HCT116 (cell line): ENCODE measurements at regions not wholly inside any gene's neighbourhood (a gene's known extent, or its start where the extent isn't known, plus 50 kb on each side); places are given as distances from the start of the nearest gene placed in this dataset.

ENCODE experiments used
- ATAC-seq: fragments of 200-7000 bp; cut with Tn5 transposase; 2 replicates; pipeline ENCODE4 v1.9.1; 2020; ENCODE audit warnings: mild to moderate bottlenecking, moderate library complexity
- BruUV-seq: library from RNA; stranded (reverse); fragments of 400-500 nt; replicated peaks from 2 replicates; lab custom pipeline; 2021; lab: Mats Ljungman, UMichigan
- CTCF ChIA-PET: fragments of 300-600 bp; sonication (Branson Sonifier 250); formaldehyde crosslinking; loops from one replicate; lab custom pipeline; 2021; ENCODE audit warnings: antibody characterized with exemption; lab: Charles Lee
- POLR2A ChIA-PET: fragments of 300-600, 350-600 bp; sonication (Branson Sonifier 250); formaldehyde crosslinking; loops from one replicate; lab custom pipeline; 2021; ENCODE audit warnings: antibody characterized with exemption; lab: Charles Lee
- RAD21 ChIA-PET, 2 experiments: fragments of 300-600 bp; sonication (Branson Sonifier 250); formaldehyde crosslinking; loops; one replicate each; lab custom pipeline; 2023; ENCODE audit warnings: low total read pairs in 2 of 2; ENCODE audit not compliant: uncharacterized antibody in 2 of 2, unreplicated experiment in 2 of 2, low non-redundant PET in 1 of 2; lab: Charles Lee
- DNase-seq: peaks from one replicate; pipeline ENCODE4 v3.0.0-alpha.2; 2010; ENCODE audit warnings: low read depth, low spot score
- H2AFZ ChIP-seq: fragments of 200-600 bp; shearing (Covaris generic), sonication (generic); 2 replicates; pipeline ENCODE4 v1.6.1; 2017; ENCODE audit warnings: low read depth, mixed run types, mixed read lengths, antibody characterized with exemption, low read length; ENCODE audit not compliant: poor library complexity, severe bottlenecking
- H3K27ac ChIP-seq: 2 replicates; pipeline ENCODE4 v1.5.1; 2012; ENCODE audit warnings: low read depth, low read length
- H3K27me3 ChIP-seq: fragments of 200-600 bp; sonication (generic); 2 replicates; pipeline ENCODE4 v1.6.1; 2016; ENCODE audit warnings: mixed run types, low read length, mixed read lengths; ENCODE audit not compliant: insufficient read depth
- H3K36me3 ChIP-seq, 2 experiments: fragments of 200-500 bp in 1 of 2; fragments of 200-600 bp in 1 of 2; sonication (Bioruptor generic) in 1 of 2; sonication (generic) in 1 of 2; 2 replicates each; pipeline versions ENCODE4 v1.5.1 to v1.6.1; 2014 to 2016; ENCODE audit warnings: low read length in 2 of 2, inconsistent platforms in 1 of 2, mixed read lengths in 1 of 2, mixed run types in 1 of 2; ENCODE audit not compliant: insufficient read depth in 2 of 2, control insufficient read depth in 1 of 2
- H3K4me1 ChIP-seq, 2 experiments: fragments of 200-600 bp in 1 of 2; sonication (generic) in 1 of 2; 2 replicates each; pipeline versions ENCODE4 v1.5.1 to v1.6.1; 2012 to 2017; ENCODE audit warnings: low read length in 2 of 2, inconsistent platforms in 1 of 2, mild to moderate bottlenecking in 1 of 2, mixed read lengths in 1 of 2, mixed run types in 1 of 2, moderate library complexity in 1 of 2; ENCODE audit not compliant: insufficient read depth in 2 of 2, control insufficient read depth in 1 of 2
- H3K4me2 ChIP-seq: fragments of 200-600 bp; sonication (generic); 2 replicates; pipeline ENCODE4 v1.6.1; 2017; ENCODE audit warnings: mixed run types, low read length, mixed read lengths
- H3K4me3 ChIP-seq, 2 experiments: fragments of 200-600 bp in 1 of 2; sonication (generic) in 1 of 2; replicated peaks in 1 of 2; 2 replicates each; pipeline ENCODE4 v1.5.1; 2011 to 2016; ENCODE audit warnings: low read length in 2 of 2, control low read depth in 1 of 2, low read depth in 1 of 2, mild to moderate bottlenecking in 1 of 2, mixed read lengths in 1 of 2, mixed run types in 1 of 2
- H3K79me2 ChIP-seq: fragments of 200-600 bp; sonication (generic); 2 replicates; pipeline ENCODE4 v1.6.1; 2017; ENCODE audit warnings: mild to moderate bottlenecking, mixed run types, low read length, moderate library complexity, mixed read lengths; ENCODE audit not compliant: insufficient read depth
- H3K9ac ChIP-seq: fragments of 200-600 bp; sonication (generic); 2 replicates; pipeline ENCODE4 v1.6.1; 2016; ENCODE audit warnings: low read length, mixed read lengths
- H3K9me2 ChIP-seq: fragments of 200-600 bp; sonication (generic), shearing (Covaris generic); 2 replicates; pipeline ENCODE4 v1.6.1; 2017; ENCODE audit warnings: mixed run types, mild to moderate bottlenecking, moderate library complexity; ENCODE audit not compliant: insufficient read depth
- H3K9me3 ChIP-seq, 2 experiments: fragments of 200-500 bp in 1 of 2; fragments of 200-600 bp in 1 of 2; sonication (Bioruptor generic) in 1 of 2; sonication (generic) in 1 of 2; 2 replicates each; pipeline ENCODE4 v1.6.1; 2014 to 2017; ENCODE audit warnings: low read length in 2 of 2, mixed read lengths in 2 of 2, inconsistent platforms in 1 of 2, low read depth in 1 of 2, mild to moderate bottlenecking in 1 of 2, mixed run types in 1 of 2, moderate library complexity in 1 of 2; ENCODE audit not compliant: control insufficient read depth in 1 of 2, insufficient read depth in 1 of 2
- H4K20me1 ChIP-seq: fragments of 200-600 bp; sonication (generic), shearing (Covaris generic); 2 replicates; pipeline ENCODE4 v1.6.1; 2017; ENCODE audit warnings: mixed run types, mild to moderate bottlenecking, moderate library complexity; ENCODE audit not compliant: insufficient read depth
- ATF3 ChIP-seq: IDR thresholded peaks from 2 replicates; pipeline ENCODE4 v1.6.1; 2012
- CBX3 ChIP-seq: IDR thresholded peaks from 2 replicates; pipeline ENCODE4 v1.6.1; 2012; ENCODE audit warnings: low read depth
- CEBPB ChIP-seq: IDR thresholded peaks from 2 replicates; pipeline ENCODE4 v1.6.1; 2012; ENCODE audit warnings: low read depth
- CTCF ChIP-seq, 3 experiments: fragments of 200-600 bp in 1 of 3; sonication (generic) in 1 of 3; IDR thresholded peaks in 2 of 3; conservative IDR thresholded peaks in 1 of 3; 2 replicates each; pipeline ENCODE4 v1.5.1; 2012 to 2017; ENCODE audit warnings: low read depth in 2 of 3, low read length in 2 of 3, antibody characterized with exemption in 1 of 3, borderline replicate concordance in 1 of 3, control low read depth in 1 of 3, mild to moderate bottlenecking in 1 of 3, mixed read lengths in 1 of 3, mixed run types in 1 of 3, moderate library complexity in 1 of 3; ENCODE audit not compliant: insufficient read depth in 1 of 3
- EGR1 ChIP-seq: IDR thresholded peaks from 2 replicates; pipeline ENCODE4 v1.6.1; 2012; ENCODE audit warnings: low read depth
- ELF1 ChIP-seq: IDR thresholded peaks from 2 replicates; pipeline ENCODE4 v1.6.1; 2012; ENCODE audit warnings: low read depth, borderline replicate concordance
- EZH2 ChIP-seq: fragments of 200-600 bp; sonication (generic); IDR thresholded peaks from 2 replicates; pipeline ENCODE4 v1.6.1; 2017; ENCODE audit warnings: antibody characterized with exemption, mixed run types
- FOSL1 ChIP-seq: IDR thresholded peaks from 2 replicates; pipeline ENCODE4 v1.6.1; 2012; ENCODE audit warnings: low read depth
- JUND ChIP-seq: IDR thresholded peaks from 2 replicates; pipeline ENCODE4 v1.6.1; 2012
- MAX ChIP-seq: IDR thresholded peaks from 2 replicates; pipeline ENCODE4 v1.6.1; 2012
- REST ChIP-seq: IDR thresholded peaks from 2 replicates; pipeline ENCODE4 v1.6.1; 2012; ENCODE audit warnings: low read depth
- SIN3A ChIP-seq: IDR thresholded peaks from 2 replicates; pipeline ENCODE4 v1.6.1; 2012; ENCODE audit warnings: low read depth
- SRF ChIP-seq: IDR thresholded peaks from 2 replicates; pipeline ENCODE4 v1.6.1; 2012; ENCODE audit warnings: low read depth
- TCF7L2 ChIP-seq: IDR thresholded peaks from 2 replicates; pipeline ENCODE4 v1.7.0; 2011; ENCODE audit warnings: borderline replicate concordance, inconsistent platforms; ENCODE audit not compliant: insufficient read depth, insufficient read length; ENCODE audit errors: extremely low read depth
- YY1 ChIP-seq: IDR thresholded peaks from 2 replicates; pipeline ENCODE4 v1.6.1; 2011; ENCODE audit warnings: low read length, low read depth, moderate library complexity, mild to moderate bottlenecking; ENCODE audit not compliant: insufficient replicate concordance; ENCODE audit errors: extremely low read depth
- ZBTB33 ChIP-seq: IDR thresholded peaks from 2 replicates; pipeline ENCODE4 v1.6.1; 2011; ENCODE audit warnings: mild to moderate bottlenecking, low read length, moderate library complexity; ENCODE audit not compliant: insufficient replicate concordance; ENCODE audit errors: extremely low read depth
- ZFX ChIP-seq: fragments of 450-650 bp; IDR thresholded peaks from 2 replicates; pipeline ENCODE4 v1.6.1; 2017
- intact Hi-C: fragments of 100-400 bp; cut with micrococcal nuclease; formaldehyde crosslinking; loops from 2 replicates; pipeline ENCODE4 v1.10.0; 2022

GRCh38 chr11:86152006-86152862 is 83.3 kb upstream of the PICALM start:
- BruUV-seq: no TSS peak
- no peak for ATAC-seq
- no peaks in the 10 kb centered on the region for H3K9me3 ChIP-seq
- no peak overlapping the region for H2AFZ ChIP-seq
- RAD21 ChIA-PET: no interaction called here
- no peak for DNase-seq
- TF ChIP-seq ELF1 (no peak), EGR1 (no peak), MAX (no peak), ZBTB33 (no peak), ATF3 (no peak), SRF (no peak), JUND (no peak), FOSL1 (no peak), ZFX (no peak), EZH2 (no peak), YY1 (no peak), CTCF (IDR thresholded peaks at IDR 0.05 in 2 of 3, conservative IDR thresholded peaks at IDR 0.05 in 1 of 3; ENCODE audit: borderline replicate concordance in 1 of 3, insufficient read depth in 1 of 3, low read depth in 2 of 3, low read length in 2 of 3) (no peak), CBX3 (no peak), REST (no peak), SIN3A (no peak), CEBPB (no peak), TCF7L2 (no peak)
- H3K9me2 ChIP-seq: no peaks in the 10 kb centered on the region
- no peak overlapping the region for H3K4me2 ChIP-seq
- H3K4me1 ChIP-seq: no peaks in the 10 kb centered on the region
- intact Hi-C loops: no loop called here
- no peaks in the 10 kb centered on the region for H4K20me1 ChIP-seq
- no peaks in the 10 kb centered on the region for H3K27me3 ChIP-seq
- H3K27ac ChIP-seq: no peak overlapping the region
- H3K9ac ChIP-seq: no peak overlapping the region
- H3K79me2 ChIP-seq: no peaks in the 10 kb centered on the region
- H3K36me3 ChIP-seq: no peaks in the 10 kb centered on the region
- no peak overlapping the region for H3K4me3 ChIP-seq
- CTCF ChIA-PET: no interaction called here
- POLR2A ChIA-PET: interaction anchor here (0.5 to 1.2 kb wide), 2 partner anchors 83 to 104 kb away, joined by 3 to 4 read pairs; no protein-coding TSS in a partner anchor
